Neural progenitor cell (in vitro differentiated cells): ENCODE measurements at regions not wholly inside any gene's neighbourhood (a gene's known extent, or its start where the extent isn't known, plus 50 kb on each side); places are given as distances from the start of the nearest gene placed in this dataset.

Source experiments
- CTCF ChIP-seq: fragments of 200-600 bp; sonication (generic); IDR thresholded peaks from 2 replicates; pipeline ENCODE4 v1.5.1; 2017; ENCODE audit warnings: antibody characterized with exemption, mild to moderate bottlenecking
- EZH2 ChIP-seq: fragments of 200-600 bp; sonication (generic); IDR thresholded peaks from 2 replicates; pipeline ENCODE4 v1.6.1; 2017; ENCODE audit warnings: antibody characterized with exemption, mild to moderate bottlenecking, moderate library complexity

DNA sequence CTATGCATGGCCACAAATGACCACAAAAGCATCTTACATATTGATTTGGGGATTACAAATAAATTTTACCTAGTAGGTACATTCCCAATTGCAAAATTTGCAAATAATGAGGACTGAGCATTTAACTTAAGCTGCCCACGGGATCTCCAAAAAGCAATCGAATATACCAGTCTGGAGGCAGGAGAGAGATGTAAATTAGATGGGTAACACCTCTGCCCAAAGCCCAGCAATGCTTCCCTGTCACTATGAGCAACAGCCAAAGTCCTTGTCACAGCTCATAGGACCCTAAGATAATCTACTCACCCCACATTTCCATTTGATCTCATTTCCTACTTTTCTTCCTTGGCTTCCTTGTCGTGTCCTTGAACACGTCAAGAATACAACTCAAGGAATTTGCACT lies 172.2 kb downstream of the SUCLG1 start:
- no peak for TF ChIP-seq CTCF
- TF ChIP-seq EZH2: no peak
